ENCODE measurements at regions not wholly inside any gene's neighbourhood (a gene's known extent, or its start where the extent isn't known, plus 50 kb on each side); places are given as distances from the start of the nearest gene placed in this dataset.

DNA sequence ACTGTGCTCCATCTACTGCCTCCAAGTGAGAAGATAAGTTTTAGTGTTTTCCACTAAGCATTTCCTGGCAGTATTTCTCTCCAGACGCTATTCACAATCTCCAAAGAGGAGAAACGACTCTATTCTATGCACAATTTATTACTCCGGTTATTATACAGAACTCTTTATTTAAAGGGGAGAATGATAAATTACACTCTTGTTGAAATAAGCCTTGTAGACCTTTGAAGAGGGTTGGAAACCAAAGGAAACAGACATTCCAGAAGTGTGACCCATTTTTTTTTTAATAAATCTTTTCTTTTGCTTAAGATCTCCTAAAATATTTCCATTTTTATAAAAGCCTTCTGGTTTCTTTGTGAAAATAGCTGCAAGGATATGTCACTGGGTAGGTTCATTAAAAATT, 76.1 kb upstream of the HDAC9 start:
- DNase-seq (ENCODE audit: low spot score), result no peak
- no peak overlapping the region for H3K27ac Mint-ChIP-seq (ENCODE audit: unreplicated experiment)
- H3K9me3 Mint-ChIP-seq (ENCODE audit: low read depth), result peaks cover 7% of the 10 kb centered on the region
- H3K36me3 Mint-ChIP-seq (ENCODE audit: low read depth), result no peaks in the 10 kb centered on the region
- no peaks in the 10 kb centered on the region for H3K27me3 Mint-ChIP-seq (ENCODE audit: low read depth)
- TF ChIP-seq, protein P1, sequence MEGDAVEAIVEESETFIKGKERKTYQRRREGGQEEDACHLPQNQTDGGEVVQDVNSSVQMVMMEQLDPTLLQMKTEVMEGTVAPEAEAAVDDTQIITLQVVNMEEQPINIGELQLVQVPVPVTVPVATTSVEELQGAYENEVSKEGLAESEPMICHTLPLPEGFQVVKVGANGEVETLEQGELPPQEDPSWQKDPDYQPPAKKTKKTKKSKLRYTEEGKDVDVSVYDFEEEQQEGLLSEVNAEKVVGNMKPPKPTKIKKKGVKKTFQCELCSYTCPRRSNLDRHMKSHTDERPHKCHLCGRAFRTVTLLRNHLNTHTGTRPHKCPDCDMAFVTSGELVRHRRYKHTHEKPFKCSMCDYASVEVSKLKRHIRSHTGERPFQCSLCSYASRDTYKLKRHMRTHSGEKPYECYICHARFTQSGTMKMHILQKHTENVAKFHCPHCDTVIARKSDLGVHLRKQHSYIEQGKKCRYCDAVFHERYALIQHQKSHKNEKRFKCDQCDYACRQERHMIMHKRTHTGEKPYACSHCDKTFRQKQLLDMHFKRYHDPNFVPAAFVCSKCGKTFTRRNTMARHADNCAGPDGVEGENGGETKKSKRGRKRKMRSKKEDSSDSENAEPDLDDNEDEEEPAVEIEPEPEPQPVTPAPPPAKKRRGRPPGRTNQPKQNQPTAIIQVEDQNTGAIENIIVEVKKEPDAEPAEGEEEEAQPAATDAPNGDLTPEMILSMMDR (IDR thresholded peaks at IDR 0.05), result no peak
- peaks cover 11% of the 10 kb centered on the region for H3K4me1 Mint-ChIP-seq (ENCODE audit: low read depth)
- H3K4me3 Mint-ChIP-seq (ENCODE audit: unreplicated experiment), result no peak overlapping the region

GRCh38 chr7:18420108-18420507, 75.4 kb upstream of the HDAC9 start:
- no peak for DNase-seq (ENCODE audit: low spot score)
- Mint-ChIP-seq H3K4me3 (ENCODE audit: unreplicated experiment) (no peak overlapping the region), H3K27ac (ENCODE audit: unreplicated experiment) (no peak overlapping the region), H3K27me3 (ENCODE audit: low read depth) (no peaks in the 10 kb centered on the region), H3K36me3 (ENCODE audit: low read depth) (no peaks in the 10 kb centered on the region), H3K9me3 (ENCODE audit: low read depth) (peaks cover 7% of the 10 kb centered on the region), H3K4me1 (ENCODE audit: low read depth) (peaks cover 11% of the 10 kb centered on the region)
- TF ChIP-seq, protein P1 (IDR thresholded peaks at IDR 0.05), result no peak

- Mint-ChIP-seq H3K4me3 (ENCODE audit: unreplicated experiment) (no peak overlapping the region), H3K27ac (ENCODE audit: unreplicated experiment) (no peak overlapping the region), H3K27me3 (ENCODE audit: low read depth) (no peaks in the 10 kb centered on the region), H3K4me1 (ENCODE audit: low read depth) (peaks cover 12% of the 10 kb centered on the region), H3K9me3 (ENCODE audit: low read depth) (peaks cover 7% of the 10 kb centered on the region), H3K36me3 (ENCODE audit: low read depth) (no peaks in the 10 kb centered on the region)
- TF ChIP-seq, protein P1 (IDR thresholded peaks at IDR 0.05), result no peak
- no peak for DNase-seq (ENCODE audit: low spot score)
These were observed 74.8 kb upstream of the HDAC9 start for GRCh38 chr7:18420748-18421147.

DNA sequence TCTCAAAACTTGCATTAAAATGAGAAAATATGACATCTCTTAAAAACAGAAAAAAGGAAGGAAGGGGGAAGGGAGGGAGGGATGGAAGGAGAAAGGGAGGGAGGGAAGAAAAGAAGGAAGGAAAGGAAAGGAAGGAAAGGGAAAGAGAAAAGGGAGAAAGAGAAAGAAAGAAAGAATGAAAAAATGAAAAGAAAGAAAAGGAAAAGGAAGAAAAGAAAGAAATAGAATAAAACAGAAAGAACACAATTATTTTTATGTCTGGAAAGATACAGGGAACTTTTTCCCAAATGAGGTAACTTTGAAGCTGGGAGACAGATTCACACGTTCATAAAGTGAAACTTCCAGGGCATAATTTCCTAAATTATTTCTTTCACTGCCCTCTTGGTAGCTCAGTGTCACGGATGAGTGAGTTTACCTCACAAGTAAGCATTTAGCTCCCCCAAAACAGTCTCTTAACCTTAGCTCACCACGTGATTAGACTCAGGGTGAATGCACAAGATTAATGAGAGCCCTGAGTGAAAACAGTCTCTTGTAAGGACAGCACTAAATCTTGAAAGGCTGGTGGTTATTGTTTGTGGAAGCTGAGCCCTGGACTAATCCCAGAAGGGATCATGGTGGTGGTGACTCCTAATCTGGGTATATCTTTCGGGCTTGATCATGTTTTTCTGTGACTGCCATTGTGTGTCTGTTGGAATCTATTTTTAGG, 74.1 kb upstream of the HDAC9 start:
- TF ChIP-seq, protein P1 (IDR thresholded peaks at IDR 0.05), result no peak
- DNase-seq (ENCODE audit: low spot score), result no peak
- no peak overlapping the region for H3K4me3 Mint-ChIP-seq (ENCODE audit: unreplicated experiment)
- H3K36me3 Mint-ChIP-seq (ENCODE audit: low read depth), result no peaks in the 10 kb centered on the region
- H3K4me1 Mint-ChIP-seq (ENCODE audit: low read depth), result peaks cover 19% of the 10 kb centered on the region
- peaks cover 7% of the 10 kb centered on the region for H3K9me3 Mint-ChIP-seq (ENCODE audit: low read depth)
- H3K27ac Mint-ChIP-seq (ENCODE audit: unreplicated experiment), result no peak overlapping the region
- H3K27me3 Mint-ChIP-seq (ENCODE audit: low read depth), result no peaks in the 10 kb centered on the region

- no peak overlapping the region for H3K27ac Mint-ChIP-seq (ENCODE audit: unreplicated experiment)
- peaks cover 43% of the 10 kb centered on the region for H3K4me1 Mint-ChIP-seq (ENCODE audit: low read depth)
- no peaks in the 10 kb centered on the region for H3K36me3 Mint-ChIP-seq (ENCODE audit: low read depth)
- no peaks in the 10 kb centered on the region for H3K9me3 Mint-ChIP-seq (ENCODE audit: low read depth)
- no peak for DNase-seq (ENCODE audit: low spot score)
- H3K4me3 Mint-ChIP-seq (ENCODE audit: unreplicated experiment), result no peak overlapping the region
- no peaks in the 10 kb centered on the region for H3K27me3 Mint-ChIP-seq (ENCODE audit: low read depth)
- TF ChIP-seq, protein P1 (IDR thresholded peaks at IDR 0.05), result no peak
These were observed 70.3 kb upstream of the HDAC9 start for GRCh38 chr7:18425227-18425626.

Measured in chondrocyte (in vitro differentiated cells).